Muscle of leg (tissue), 3 donors: ENCODE measurements at regions not wholly inside any gene's neighbourhood (a gene's known extent, or its start where the extent isn't known, plus 50 kb on each side); places are given as distances from the start of the nearest gene placed in this dataset.
A peak's percentile ranks its signal among the peaks of the same experiment; 100 is the strongest.

Source experiments
- DNase-seq: peaks from one replicate; pipeline ENCODE4 v3.0.0; 2013
- H3K27ac ChIP-seq: one replicate; pipeline ENCODE4 v1.5.1; 2013; ENCODE audit warnings: mild to moderate bottlenecking, low read length, control low read depth
- H3K27me3 ChIP-seq: one replicate; pipeline ENCODE4 v1.6.1; 2013; ENCODE audit warnings: low read length; ENCODE audit not compliant: control insufficient read depth, insufficient read depth
- H3K36me3 ChIP-seq: one replicate; pipeline ENCODE4 v1.6.1; 2013; ENCODE audit warnings: low read length; ENCODE audit not compliant: control insufficient read depth, insufficient read depth
- H3K4me1 ChIP-seq: one replicate; pipeline ENCODE4 v1.6.1; 2013; ENCODE audit warnings: low read length; ENCODE audit not compliant: control insufficient read depth, insufficient read depth
- H3K4me3 ChIP-seq: one replicate; pipeline ENCODE4 v1.5.1; 2013; ENCODE audit warnings: low read length, control low read depth
- H3K9me3 ChIP-seq: replicated peaks from 2 replicates; pipeline ENCODE4 v1.6.1; 2013; ENCODE audit warnings: low read depth, low read length; ENCODE audit not compliant: control insufficient read depth
- WGBS: methylation state at CpG from one replicate; pipeline ENCODE4 v1.1.5; 2013; ENCODE audit warnings: missing lambda C conversion rate; ENCODE audit not compliant: insufficient coverage; 5-methylcytosine and 5-hydroxymethylcytosine counted together

DNA sequence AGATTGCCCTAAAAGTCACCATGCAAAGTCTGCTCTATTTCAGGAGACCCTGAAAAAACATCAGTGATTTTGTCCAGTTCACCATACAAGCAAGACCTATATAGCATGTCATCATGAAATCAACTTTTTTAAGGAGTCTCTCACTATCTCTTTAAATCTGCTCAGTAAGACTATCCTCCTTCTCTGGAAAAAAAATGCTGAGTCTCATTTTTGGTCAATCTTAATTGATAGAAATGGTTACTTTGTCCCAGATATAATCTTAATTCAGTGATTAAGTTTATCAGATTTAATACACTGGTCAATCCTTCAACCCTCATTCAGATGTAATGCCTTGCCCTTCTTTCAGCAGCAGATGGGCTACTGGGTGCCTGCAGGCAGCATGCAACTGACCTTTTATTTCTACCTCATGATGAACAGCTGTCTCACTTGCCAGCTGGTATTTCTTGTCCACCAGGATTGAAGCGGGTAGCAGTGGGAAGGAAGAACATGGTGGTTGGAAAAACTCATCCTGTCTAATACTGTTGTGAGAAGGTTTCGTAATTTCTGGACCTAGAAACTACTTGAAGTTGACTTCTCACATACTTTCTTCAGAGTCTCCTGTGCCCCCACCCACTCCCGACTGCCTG, 375.3 kb downstream of the DNAH5 start:
- no peak for DNase-seq
- H3K27me3 ChIP-seq: no peaks in the 10 kb centered on the region
- H3K4me1 ChIP-seq: no peaks in the 10 kb centered on the region
- H3K27ac ChIP-seq: no peak overlapping the region
- H3K9me3 ChIP-seq: no peaks in the 10 kb centered on the region
- H3K36me3 ChIP-seq: no peaks in the 10 kb centered on the region
- H3K4me3 ChIP-seq: no peak overlapping the region
- 96% methylated on average over 2 of the region's 3 CpGs for WGBS

DNA sequence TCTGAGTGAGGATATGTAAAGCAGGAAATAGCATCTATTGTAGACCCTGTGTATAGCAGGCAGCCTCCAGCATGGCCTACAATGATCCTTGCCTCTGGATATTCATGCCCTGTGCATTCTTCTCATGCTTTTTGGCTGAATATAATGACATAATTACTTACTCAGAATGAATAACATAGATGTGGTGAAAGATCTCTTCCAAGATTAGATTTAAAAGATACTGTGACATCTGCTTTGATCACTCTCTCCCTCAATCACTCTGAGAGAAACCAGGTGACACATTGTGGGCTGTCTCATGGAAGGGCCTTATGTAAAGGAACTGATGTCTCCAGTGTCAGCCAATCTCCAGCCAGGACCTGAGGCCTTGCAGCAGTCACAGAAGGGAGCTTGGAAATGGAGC, 376.7 kb downstream of the DNAH5 start:
- DNase-seq: no peak
- Histone ChIP-seq H3K27ac (no peak overlapping the region), H3K9me3 (no peaks in the 10 kb centered on the region), H3K4me1 (no peaks in the 10 kb centered on the region), H3K4me3 (no peak overlapping the region), H3K27me3 (no peaks in the 10 kb centered on the region), H3K36me3 (no peaks in the 10 kb centered on the region)

DNA sequence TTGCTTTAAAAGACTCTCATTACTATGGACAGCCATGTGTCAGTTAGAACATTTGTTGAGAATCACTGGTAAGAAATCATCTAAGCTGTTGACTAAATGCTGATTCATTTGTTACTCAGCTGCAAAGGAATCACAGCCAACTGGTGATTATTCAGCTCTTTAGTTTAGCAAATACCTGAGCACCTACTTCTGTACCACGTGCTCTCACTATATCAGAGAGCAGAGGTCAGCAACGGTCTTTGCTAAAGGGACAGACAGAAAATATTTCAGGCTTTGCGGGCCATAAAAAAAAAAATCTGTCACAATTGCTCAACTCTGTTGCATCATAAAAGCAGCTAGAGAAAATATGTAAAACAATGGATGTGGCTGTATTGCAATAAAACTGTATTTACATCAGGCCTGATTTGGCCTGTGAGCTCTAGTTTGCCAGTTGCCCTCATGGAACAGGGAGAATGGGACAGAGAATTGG, 377.6 kb downstream of the DNAH5 start:
- WGBS: 47% methylated on average over 2 of the region's 3 CpGs
- Histone ChIP-seq H3K27me3 (no peaks in the 10 kb centered on the region), H3K9me3 (no peaks in the 10 kb centered on the region), H3K4me1 (no peaks in the 10 kb centered on the region), H3K4me3 (no peak overlapping the region), H3K27ac (no peak overlapping the region), H3K36me3 (no peaks in the 10 kb centered on the region)
- DNase-seq: no peak

DNA sequence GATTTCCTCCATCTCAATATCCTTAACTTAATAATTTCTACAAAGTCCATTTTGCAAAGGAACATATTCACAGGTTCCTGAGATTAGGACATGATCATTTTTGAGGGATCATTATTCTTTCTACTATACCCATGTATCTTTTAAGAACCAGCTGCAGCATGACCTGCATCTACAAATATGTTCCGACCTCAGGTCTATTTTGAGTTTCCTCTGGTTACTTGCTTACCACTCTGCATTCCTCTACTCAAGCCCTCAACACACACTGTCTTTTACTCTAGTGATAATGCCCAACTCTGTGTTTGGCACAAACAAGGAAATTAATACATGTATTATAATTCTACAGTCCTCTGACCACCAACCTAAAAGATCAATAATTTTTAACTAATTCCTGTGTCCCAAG, 386.1 kb downstream of the DNAH5 start:
- WGBS: 71% methylated on average over 1 of the region's 1 CpG
- Histone ChIP-seq H3K27me3 (no peaks in the 10 kb centered on the region), H3K4me3 (no peak overlapping the region), H3K27ac (no peak overlapping the region), H3K9me3 (no peaks in the 10 kb centered on the region), H3K36me3 (no peaks in the 10 kb centered on the region), H3K4me1 (no peaks in the 10 kb centered on the region)
- no peak for DNase-seq

DNA sequence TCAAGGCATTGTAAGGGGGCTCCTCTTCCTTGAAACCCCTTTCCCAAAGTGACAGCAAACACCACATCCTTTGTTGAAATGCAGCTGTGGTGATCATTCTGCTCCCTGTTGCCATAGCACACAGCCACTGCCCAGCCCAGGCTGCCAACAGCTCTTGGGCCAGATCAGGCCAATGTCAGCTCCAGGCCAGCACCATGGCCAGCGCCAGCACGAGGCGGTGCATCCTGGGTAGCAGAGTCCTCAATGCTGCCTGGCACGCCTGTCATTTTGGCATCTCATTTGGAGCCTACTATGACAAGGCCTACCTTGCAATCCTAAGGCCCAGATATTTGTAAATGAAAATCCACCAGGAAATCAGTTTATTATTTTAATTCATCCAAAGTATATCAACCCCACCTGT, 390.6 kb downstream of the DNAH5 start:
- H3K9me3 ChIP-seq: no peaks in the 10 kb centered on the region
- H3K27ac ChIP-seq: no peak overlapping the region
- 20% methylated on average over 4 of the region's 4 CpGs for WGBS
- H3K4me1 ChIP-seq: no peaks in the 10 kb centered on the region
- no peaks in the 10 kb centered on the region for H3K36me3 ChIP-seq
- H3K27me3 ChIP-seq: no peaks in the 10 kb centered on the region
- DNase-seq: peak; percentile 4
- H3K4me3 ChIP-seq: no peak overlapping the region

DNA sequence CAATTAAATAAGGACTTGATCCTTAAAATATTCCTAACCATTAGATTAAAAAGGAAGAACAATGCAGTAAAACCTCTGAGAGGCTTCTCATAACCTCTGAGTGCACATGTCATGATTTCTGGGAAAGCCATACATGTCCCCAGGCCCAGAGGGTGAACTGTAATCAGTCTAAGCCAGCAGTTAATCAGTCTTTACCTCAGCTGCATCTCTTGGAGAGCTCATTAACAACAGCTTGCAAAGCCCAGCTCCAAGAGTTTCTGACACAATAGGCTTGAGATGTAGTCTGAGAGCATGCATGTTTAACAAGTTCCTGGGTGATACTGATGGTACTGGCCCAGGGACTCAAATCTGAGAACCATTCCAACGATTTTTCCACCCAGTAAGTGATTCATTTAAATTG, 392.1 kb downstream of the DNAH5 start:
- Histone ChIP-seq H3K36me3 (no peaks in the 10 kb centered on the region), H3K4me3 (no peak overlapping the region), H3K9me3 (no peaks in the 10 kb centered on the region), H3K27ac (no peak overlapping the region), H3K4me1 (no peaks in the 10 kb centered on the region), H3K27me3 (no peaks in the 10 kb centered on the region)
- WGBS: no CpG with 5 or more reads among the region's 1 CpG
- DNase-seq: no peak

DNA sequence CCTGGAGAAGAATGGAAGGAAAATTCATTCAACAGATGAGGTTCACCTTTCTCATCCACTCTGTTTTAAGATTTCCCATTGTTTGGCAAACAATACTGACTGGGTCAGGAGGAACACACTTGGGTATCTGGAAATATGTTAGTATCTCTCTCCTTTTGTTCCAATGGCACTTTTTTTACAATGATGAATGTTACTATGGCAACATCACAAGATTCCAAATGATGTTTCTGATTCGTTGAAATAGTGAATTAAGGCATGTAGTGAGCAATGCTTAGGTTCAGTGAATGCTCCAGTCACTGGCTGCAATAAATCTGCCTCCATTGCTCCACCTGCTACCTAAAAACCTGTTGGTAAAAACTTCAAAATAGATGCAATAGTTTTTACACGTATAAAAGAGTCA, 392.8 kb downstream of the DNAH5 start:
- no peaks in the 10 kb centered on the region for H3K27me3 ChIP-seq
- H3K27ac ChIP-seq: no peak overlapping the region
- no peaks in the 10 kb centered on the region for H3K4me1 ChIP-seq
- no peaks in the 10 kb centered on the region for H3K9me3 ChIP-seq
- DNase-seq: no peak
- H3K4me3 ChIP-seq: no peak overlapping the region
- no CpG with 5 or more reads among the region's 2 CpGs for WGBS
- H3K36me3 ChIP-seq: no peaks in the 10 kb centered on the region

DNA sequence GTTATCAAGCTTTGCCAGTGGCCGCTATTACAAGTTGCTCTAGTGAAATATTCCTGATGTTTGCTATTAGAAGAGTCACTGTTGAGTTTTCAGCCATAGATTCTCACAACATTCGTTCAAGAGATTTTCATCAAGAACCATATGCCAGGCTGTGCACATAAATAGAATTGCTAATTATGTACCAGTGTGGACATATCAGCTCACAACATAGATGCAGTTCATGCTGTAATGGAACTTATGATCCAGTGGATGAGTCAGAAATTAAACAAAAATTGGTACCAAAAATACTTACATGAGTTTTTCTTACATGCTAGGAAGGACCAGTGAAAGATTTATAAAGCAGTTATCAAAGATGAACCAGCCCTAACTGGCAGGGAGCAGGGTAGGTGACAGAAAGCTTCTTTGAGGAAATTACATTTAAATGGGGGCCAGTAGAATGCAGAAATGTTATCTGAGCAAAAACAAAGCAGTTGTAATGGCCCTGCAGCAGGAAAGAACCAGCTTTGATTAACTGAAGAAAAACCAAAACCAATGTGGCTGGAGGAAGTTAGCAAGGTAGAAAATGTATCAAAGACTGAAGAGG, 404.2 kb downstream of the DNAH5 start:
- H3K4me1 ChIP-seq: no peaks in the 10 kb centered on the region
- no peak overlapping the region for H3K4me3 ChIP-seq
- WGBS: no CpG with 5 or more reads among the region's 2 CpGs
- H3K9me3 ChIP-seq: no peaks in the 10 kb centered on the region
- no peaks in the 10 kb centered on the region for H3K27me3 ChIP-seq
- no peak overlapping the region for H3K27ac ChIP-seq
- no peaks in the 10 kb centered on the region for H3K36me3 ChIP-seq
- DNase-seq: no peak

DNA sequence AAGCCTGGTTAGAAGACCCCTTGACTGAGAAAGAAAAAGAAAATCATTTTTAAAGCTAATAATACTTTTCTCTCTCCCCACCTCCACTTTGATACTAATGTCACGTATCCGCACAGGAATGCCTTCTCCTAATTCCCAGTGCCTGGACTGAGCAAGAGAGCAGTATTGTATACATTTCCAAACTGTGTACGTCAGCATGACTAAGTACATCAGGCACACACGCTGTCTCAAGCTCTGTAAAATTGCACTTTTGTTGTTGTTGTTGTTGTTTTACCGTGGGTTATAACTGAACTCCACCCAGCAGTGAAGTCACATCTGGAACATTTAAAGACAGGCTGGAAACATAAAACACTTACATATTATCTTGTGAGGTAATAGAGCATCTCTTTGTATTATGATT, 407.6 kb downstream of the DNAH5 start:
- no peaks in the 10 kb centered on the region for H3K27me3 ChIP-seq
- no peak for DNase-seq
- no peaks in the 10 kb centered on the region for H3K9me3 ChIP-seq
- no peak overlapping the region for H3K27ac ChIP-seq
- no peaks in the 10 kb centered on the region for H3K4me1 ChIP-seq
- no peak overlapping the region for H3K4me3 ChIP-seq
- H3K36me3 ChIP-seq: no peaks in the 10 kb centered on the region
- WGBS: 90% methylated on average over 2 of the region's 5 CpGs

DNA sequence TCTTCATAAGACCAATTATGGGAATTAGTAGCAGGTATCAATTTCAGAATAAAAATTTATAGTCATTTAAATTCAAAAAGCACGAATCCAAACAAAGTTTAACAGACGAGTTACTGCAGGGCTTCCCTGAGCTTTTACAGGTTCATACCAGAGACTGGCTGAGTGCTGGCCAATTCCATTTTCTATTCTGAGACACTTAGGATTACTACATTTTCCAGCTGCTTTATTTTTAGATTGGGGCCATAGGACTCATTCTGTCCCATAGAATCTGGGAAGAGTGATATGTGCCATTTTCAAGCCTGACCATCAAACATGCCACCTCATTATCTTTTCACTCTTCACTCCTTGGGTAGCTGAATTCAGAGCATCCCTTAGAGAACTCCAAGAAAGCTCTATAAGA, 410.7 kb downstream of the DNAH5 start:
- H3K27me3 ChIP-seq: no peaks in the 10 kb centered on the region
- no peak overlapping the region for H3K4me3 ChIP-seq
- H3K27ac ChIP-seq: no peak overlapping the region
- H3K9me3 ChIP-seq: no peaks in the 10 kb centered on the region
- no peaks in the 10 kb centered on the region for H3K36me3 ChIP-seq
- H3K4me1 ChIP-seq: no peaks in the 10 kb centered on the region
- no peak for DNase-seq
- no CpG with 5 or more reads among the region's 2 CpGs for WGBS

DNA sequence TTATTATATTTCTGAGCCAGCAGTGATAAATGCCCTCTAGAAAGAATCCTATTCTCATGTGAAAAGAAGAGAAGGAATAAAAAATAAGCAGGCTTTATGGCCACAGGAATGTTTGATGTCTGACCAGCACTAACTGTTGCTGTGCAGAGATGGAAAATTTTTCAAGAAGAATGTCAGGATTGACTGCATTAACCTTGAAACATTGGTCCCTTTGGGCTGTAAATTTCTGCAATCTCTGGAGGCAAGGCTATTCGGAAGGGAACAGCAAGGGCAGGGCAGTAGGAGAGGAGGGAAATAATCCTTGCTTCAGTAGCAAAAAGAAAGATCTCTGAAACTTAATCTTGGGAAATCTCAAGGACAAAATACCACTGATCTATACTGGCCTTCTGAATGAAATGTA, 415.2 kb downstream of the DNAH5 start:
- H3K4me3 ChIP-seq: no peak overlapping the region
- DNase-seq: no peak
- no peaks in the 10 kb centered on the region for H3K9me3 ChIP-seq
- H3K36me3 ChIP-seq: no peaks in the 10 kb centered on the region
- no peaks in the 10 kb centered on the region for H3K4me1 ChIP-seq
- H3K27me3 ChIP-seq: no peaks in the 10 kb centered on the region
- no CpG with 5 or more reads among the region's 1 CpG for WGBS
- H3K27ac ChIP-seq: no peak overlapping the region
